ENCODE measurements at regions not wholly inside any gene's neighbourhood (a gene's known extent, or its start where the extent isn't known, plus 50 kb on each side); places are given as distances from the start of the nearest gene placed in this dataset.

DNA sequence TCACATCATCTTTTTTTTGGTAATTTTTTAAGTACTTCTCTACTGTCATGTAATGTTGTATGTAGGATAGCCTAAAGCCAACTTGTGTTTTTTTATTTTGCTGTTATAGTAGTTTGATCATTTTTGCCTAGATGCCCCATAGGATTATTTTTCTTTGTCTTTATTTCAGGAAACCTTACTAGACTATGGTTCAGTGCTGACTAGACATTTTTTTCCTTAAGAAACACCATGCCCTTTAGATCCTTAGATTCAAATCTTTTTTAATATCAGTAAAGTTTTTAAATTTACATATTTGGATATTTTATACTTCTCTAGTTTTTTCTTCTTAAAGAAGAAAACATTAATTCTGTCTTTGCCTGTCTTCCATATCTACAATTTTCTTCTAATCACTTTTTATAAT, 221.3 kb downstream of the IDS start:
- Histone ChIP-seq H3K4me3 (ENCODE audit: low read depth, low read length) (no peak overlapping the region), H3K9me3 (ENCODE audit: control insufficient read depth, insufficient read depth, low read length) (no peaks in the 10 kb centered on the region), H3K27me3 (ENCODE audit: control insufficient read depth, insufficient read depth, low read length) (no peaks in the 10 kb centered on the region), H3K27ac (ENCODE audit: low read depth, low read length) (no peak overlapping the region)
- POLR2A ChIA-PET: no interaction called here
- TF ChIP-seq, protein P1, sequence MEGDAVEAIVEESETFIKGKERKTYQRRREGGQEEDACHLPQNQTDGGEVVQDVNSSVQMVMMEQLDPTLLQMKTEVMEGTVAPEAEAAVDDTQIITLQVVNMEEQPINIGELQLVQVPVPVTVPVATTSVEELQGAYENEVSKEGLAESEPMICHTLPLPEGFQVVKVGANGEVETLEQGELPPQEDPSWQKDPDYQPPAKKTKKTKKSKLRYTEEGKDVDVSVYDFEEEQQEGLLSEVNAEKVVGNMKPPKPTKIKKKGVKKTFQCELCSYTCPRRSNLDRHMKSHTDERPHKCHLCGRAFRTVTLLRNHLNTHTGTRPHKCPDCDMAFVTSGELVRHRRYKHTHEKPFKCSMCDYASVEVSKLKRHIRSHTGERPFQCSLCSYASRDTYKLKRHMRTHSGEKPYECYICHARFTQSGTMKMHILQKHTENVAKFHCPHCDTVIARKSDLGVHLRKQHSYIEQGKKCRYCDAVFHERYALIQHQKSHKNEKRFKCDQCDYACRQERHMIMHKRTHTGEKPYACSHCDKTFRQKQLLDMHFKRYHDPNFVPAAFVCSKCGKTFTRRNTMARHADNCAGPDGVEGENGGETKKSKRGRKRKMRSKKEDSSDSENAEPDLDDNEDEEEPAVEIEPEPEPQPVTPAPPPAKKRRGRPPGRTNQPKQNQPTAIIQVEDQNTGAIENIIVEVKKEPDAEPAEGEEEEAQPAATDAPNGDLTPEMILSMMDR (IDR thresholded peaks at IDR 0.05; ENCODE audit: low read depth, low read length): no peak
- no peak for DNase-seq (ENCODE audit: low read depth, low spot score)
- CTCF ChIA-PET: interaction anchor here (1.6 kb wide), 1 partner anchor 1234 kb away, joined by 3 read pairs; no protein-coding TSS in a partner anchor

DNA sequence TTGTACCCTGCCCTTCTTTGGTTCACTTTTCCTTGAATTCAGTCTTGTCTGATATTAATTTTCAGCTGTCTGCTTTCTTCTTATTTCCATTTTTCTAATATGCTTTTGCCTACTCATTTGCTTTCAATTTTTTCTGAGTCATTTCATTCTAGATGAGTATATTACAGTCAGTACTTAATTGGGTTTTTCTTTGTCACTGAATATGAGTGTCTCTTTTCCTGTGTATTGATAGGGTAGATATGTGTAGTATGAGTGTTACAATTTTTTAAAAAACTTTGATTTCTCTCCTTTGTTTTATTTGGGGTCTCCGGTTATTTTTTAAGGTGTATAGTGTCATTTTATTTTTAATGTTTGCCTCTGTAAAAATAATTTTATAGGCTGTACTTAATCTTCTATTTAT, 222.2 kb downstream of the IDS start:
- TF ChIP-seq, protein P1 (IDR thresholded peaks at IDR 0.05; ENCODE audit: low read depth, low read length): no peak
- Histone ChIP-seq H3K4me3 (ENCODE audit: low read depth, low read length) (no peak overlapping the region), H3K9me3 (ENCODE audit: control insufficient read depth, insufficient read depth, low read length) (no peaks in the 10 kb centered on the region), H3K27ac (ENCODE audit: low read depth, low read length) (no peak overlapping the region), H3K27me3 (ENCODE audit: control insufficient read depth, insufficient read depth, low read length) (no peaks in the 10 kb centered on the region)
- no peak for DNase-seq (ENCODE audit: low read depth, low spot score)
- POLR2A ChIA-PET: no interaction called here
- CTCF ChIA-PET: no interaction called here

DNA sequence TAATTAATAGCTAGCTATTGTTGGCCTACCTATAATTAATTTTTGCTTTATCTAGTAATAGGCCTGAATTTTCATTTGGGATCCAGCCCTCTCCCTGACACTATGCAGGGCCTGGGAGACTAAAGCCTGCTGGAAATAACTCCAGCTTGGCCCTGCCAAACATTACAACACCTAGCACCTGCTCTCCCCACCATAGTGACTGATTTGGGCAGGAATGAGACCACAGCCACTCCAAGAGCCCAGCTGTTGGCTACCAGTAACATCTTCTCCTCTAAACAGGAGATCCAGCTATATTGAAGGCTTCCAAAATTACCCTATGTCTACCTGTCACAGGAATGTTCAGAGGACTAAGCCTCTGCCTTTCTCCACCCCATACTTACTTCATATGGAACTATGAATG, 225.1 kb downstream of the IDS start:
- DNase-seq (ENCODE audit: low read depth, low spot score): no peak
- H3K4me3 ChIP-seq (ENCODE audit: low read depth, low read length): no peak overlapping the region
- no peak overlapping the region for H3K27ac ChIP-seq (ENCODE audit: low read depth, low read length)
- ChIA-PET POLR2A (no interaction called here), CTCF (no interaction called here)
- TF ChIP-seq, protein P1 (IDR thresholded peaks at IDR 0.05; ENCODE audit: low read depth, low read length): no peak
- H3K27me3 ChIP-seq (ENCODE audit: control insufficient read depth, insufficient read depth, low read length): no peaks in the 10 kb centered on the region
- H3K9me3 ChIP-seq (ENCODE audit: control insufficient read depth, insufficient read depth, low read length): no peaks in the 10 kb centered on the region

DNA sequence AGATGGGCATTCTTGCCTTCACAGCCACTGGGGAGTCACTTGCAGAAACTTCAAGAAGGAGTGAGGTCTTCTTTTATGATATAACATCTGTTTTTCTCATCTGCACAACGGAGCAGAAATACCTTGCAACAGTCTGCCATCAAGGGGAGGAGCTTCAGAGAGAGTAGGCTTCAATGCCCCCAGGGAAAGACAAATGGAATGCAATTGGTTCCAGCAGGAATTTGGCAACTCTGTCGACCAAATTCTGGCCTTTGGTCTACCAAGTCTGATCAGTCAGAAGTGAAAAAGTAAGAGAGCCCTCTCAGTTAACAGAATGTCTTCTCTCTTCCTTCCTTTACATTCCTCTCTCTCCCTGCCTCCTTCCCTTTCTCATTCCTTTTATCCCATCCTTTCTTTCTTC, 229.3 kb downstream of the IDS start:
- POLR2A ChIA-PET: no interaction called here
- TF ChIP-seq, protein P1 (IDR thresholded peaks at IDR 0.05; ENCODE audit: low read depth, low read length): no peak
- no peaks in the 10 kb centered on the region for H3K27me3 ChIP-seq (ENCODE audit: control insufficient read depth, insufficient read depth, low read length)
- H3K27ac ChIP-seq (ENCODE audit: low read depth, low read length): no peak overlapping the region
- DNase-seq (ENCODE audit: low read depth, low spot score): no peak
- no peaks in the 10 kb centered on the region for H3K9me3 ChIP-seq (ENCODE audit: control insufficient read depth, insufficient read depth, low read length)
- H3K4me3 ChIP-seq (ENCODE audit: low read depth, low read length): no peak overlapping the region
- CTCF ChIA-PET: no interaction called here

DNA sequence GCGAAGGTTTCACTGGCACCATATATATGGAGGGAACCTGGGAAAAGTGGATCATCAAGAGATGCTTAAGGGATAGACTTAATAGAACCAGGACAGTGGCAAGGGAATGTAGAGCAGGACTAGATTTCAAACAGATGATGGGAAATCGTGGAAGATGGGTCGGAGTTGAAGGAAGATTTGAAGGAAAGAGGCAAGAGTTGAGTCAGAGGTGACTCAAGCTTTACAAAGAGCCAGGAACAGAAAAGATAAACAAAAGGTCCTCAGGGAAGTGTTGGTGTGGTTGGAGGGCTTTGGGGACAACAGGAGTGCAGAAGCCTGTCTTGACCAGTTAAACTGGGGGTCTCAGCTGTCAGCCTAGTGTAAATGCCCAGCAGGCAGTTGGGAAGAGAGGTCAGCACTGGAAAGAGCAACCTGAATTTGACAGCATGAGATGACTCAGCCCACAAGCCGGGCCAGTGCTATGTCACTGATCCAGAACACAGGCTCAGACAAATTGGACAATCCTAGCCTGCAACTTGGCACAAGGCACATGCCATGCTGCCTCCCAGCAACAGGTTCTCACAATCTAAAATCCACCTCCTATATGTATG, 230.5 kb downstream of the IDS start:
- TF ChIP-seq, protein P1 (IDR thresholded peaks at IDR 0.05; ENCODE audit: low read depth, low read length): no peak
- no peak overlapping the region for H3K4me3 ChIP-seq (ENCODE audit: low read depth, low read length)
- no peak overlapping the region for H3K27ac ChIP-seq (ENCODE audit: low read depth, low read length)
- H3K27me3 ChIP-seq (ENCODE audit: control insufficient read depth, insufficient read depth, low read length): no peaks in the 10 kb centered on the region
- no peak for DNase-seq (ENCODE audit: low read depth, low spot score)
- H3K9me3 ChIP-seq (ENCODE audit: control insufficient read depth, insufficient read depth, low read length): no peaks in the 10 kb centered on the region
- POLR2A ChIA-PET: no interaction called here
- CTCF ChIA-PET: interaction anchor here (1.2 kb wide), 1 partner anchor 12 kb away, joined by 3 read pairs; no protein-coding TSS in a partner anchor

Data from AG04450 (cell line).